ENCODE measurements at regions not wholly inside any gene's neighbourhood (a gene's known extent, or its start where the extent isn't known, plus 50 kb on each side); places are given as distances from the start of the nearest gene placed in this dataset.

DNA sequence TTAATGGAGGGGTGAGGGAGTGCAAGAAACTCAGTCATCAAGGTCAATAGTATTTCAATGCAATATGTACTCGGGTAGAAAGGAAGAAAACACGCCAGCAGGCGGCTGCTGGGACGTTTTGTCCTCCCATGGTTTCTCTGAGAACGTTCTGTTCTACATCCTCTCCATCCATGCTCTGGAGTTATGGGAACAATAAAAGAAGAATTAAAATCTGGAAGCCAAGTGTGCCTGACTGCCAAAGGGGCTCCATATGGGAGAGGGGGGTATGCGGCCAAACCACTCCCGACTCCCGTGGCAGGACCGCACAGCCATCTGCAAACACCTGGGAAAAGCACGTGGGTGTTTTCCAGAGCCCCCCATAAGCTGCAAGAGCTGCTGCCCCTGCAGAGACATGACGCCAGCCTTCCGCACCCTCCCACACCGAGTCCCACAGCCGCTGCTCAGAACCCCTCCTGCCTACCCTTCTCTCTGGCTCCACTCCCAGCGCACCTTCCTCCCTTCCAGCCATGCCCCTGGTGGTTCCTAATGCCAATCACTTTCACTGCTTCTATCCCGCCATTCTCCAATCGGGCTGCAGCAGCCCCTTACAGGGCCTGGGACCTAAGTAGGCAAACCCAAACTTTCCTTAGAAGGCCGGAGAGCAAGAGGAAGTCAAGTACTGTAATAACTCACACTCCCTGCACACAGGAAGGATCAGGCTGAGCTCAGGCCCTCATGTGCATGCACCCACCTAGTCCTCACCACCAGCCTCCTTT, 241.6 kb downstream of the SYK start (continued):
- TF ChIP-seq, protein P1, sequence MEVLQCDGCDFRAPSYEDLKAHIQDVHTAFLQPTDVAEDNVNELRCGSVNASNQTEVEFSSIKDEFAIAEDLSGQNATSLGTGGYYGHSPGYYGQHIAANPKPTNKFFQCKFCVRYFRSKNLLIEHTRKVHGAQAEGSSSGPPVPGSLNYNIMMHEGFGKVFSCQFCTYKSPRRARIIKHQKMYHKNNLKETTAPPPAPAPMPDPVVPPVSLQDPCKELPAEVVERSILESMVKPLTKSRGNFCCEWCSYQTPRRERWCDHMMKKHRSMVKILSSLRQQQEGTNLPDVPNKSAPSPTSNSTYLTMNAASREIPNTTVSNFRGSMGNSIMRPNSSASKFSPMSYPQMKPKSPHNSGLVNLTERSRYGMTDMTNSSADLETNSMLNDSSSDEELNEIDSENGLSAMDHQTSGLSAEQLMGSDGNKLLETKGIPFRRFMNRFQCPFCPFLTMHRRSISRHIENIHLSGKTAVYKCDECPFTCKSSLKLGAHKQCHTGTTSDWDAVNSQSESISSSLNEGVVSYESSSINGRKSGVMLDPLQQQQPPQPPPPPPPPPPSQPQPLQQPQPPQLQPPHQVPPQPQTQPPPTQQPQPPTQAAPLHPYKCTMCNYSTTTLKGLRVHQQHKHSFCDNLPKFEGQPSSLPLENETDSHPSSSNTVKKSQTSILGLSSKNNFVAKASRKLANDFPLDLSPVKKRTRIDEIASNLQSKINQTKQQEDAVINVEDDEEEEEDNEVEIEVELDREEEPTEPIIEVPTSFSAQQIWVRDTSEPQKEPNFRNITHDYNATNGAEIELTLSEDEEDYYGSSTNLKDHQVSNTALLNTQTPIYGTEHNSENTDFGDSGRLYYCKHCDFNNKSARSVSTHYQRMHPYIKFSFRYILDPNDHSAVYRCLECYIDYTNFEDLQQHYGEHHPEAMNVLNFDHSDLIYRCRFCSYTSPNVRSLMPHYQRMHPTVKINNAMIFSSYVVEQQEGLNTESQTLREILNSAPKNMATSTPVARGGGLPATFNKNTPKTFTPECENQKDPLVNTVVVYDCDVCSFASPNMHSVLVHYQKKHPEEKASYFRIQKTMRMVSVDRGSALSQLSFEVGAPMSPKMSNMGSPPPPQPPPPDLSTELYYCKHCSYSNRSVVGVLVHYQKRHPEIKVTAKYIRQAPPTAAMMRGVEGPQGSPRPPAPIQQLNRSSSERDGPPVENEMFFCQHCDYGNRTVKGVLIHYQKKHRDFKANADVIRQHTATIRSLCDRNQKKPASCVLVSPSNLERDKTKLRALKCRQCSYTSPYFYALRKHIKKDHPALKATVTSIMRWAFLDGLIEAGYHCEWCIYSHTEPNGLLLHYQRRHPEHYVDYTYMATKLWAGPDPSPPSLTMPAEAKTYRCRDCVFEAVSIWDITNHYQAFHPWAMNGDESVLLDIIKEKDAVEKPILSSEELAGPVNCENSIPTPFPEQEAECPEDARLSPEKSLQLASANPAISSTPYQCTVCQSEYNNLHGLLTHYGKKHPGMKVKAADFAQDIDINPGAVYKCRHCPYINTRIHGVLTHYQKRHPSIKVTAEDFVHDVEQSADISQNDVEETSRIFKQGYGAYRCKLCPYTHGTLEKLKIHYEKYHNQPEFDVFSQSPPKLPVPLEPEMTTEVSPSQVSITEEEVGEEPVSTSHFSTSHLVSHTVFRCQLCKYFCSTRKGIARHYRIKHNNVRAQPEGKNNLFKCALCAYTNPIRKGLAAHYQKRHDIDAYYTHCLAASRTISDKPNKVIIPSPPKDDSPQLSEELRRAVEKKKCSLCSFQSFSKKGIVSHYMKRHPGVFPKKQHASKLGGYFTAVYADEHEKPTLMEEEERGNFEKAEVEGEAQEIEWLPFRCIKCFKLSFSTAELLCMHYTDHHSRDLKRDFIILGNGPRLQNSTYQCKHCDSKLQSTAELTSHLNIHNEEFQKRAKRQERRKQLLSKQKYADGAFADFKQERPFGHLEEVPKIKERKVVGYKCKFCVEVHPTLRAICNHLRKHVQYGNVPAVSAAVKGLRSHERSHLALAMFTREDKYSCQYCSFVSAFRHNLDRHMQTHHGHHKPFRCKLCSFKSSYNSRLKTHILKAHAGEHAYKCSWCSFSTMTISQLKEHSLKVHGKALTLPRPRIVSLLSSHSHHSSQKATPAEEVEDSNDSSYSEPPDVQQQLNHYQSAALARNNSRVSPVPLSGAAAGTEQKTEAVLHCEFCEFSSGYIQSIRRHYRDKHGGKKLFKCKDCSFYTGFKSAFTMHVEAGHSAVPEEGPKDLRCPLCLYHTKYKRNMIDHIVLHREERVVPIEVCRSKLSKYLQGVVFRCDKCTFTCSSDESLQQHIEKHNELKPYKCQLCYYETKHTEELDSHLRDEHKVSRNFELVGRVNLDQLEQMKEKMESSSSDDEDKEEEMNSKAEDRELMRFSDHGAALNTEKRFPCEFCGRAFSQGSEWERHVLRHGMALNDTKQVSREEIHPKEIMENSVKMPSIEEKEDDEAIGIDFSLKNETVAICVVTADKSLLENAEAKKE (CRISPR knock-in tag; IDR thresholded peaks at IDR 0.05), result no peak
- no peak for TF ChIP-seq ZNF114 (CRISPR knock-in tag; IDR thresholded peaks at IDR 0.05)
- TF ChIP-seq EZH2phosphoT487 (IDR thresholded peaks at IDR 0.05; ENCODE audit: unreplicated experiment), result no peak

- H3K36me3 Mint-ChIP-seq (ENCODE audit: low read depth), result no peaks in the 10 kb centered on the region
- no peak overlapping the region for H3K4me2 ChIP-seq
Observed at GRCh38 chr9:91043811-91044175, 242.2 kb downstream of the SYK start.

More at GRCh38 chr9:91043811-91044175, 242.2 kb downstream of the SYK start:
- no peaks in the 10 kb centered on the region; the same call in 2 of the 3 replicates for H3K9me3 Mint-ChIP-seq
- Histone ChIP-seq H3K27me3 (ENCODE audit: insufficient read depth) (no peaks in the 10 kb centered on the region), H3K79me2 (replicated peaks; ENCODE audit: insufficient read depth) (no peaks in the 10 kb centered on the region), H2AFZ (peak overlapping the region; percentile 47; the same call in 1 of the 2 replicates), H3K4me3 (no peak overlapping the region), H3K9me2 (ENCODE audit: insufficient read depth) (no peaks in the 10 kb centered on the region), H3K27ac (ENCODE audit: low read depth) (no peak overlapping the region), H4K20me1 (replicated peaks; ENCODE audit: insufficient read depth) (no peaks in the 10 kb centered on the region), H3K36me3 (ENCODE audit: insufficient read depth) (no peaks in the 10 kb centered on the region), H3F3A (replicated peaks; ENCODE audit: low read depth) (no peaks in the 10 kb centered on the region), H3K4me1 (ENCODE audit: insufficient read depth) (no peaks in the 10 kb centered on the region)
- H3K27ac Mint-ChIP-seq, result 0 out of 2 replicates have a peak overlapping the region, but pooled peaks have one; percentile 23
- H3K4me1 Mint-ChIP-seq, result peaks cover 18% of the 10 kb centered on the region
- no peak for TF ChIP-seq EZH2 (IDR thresholded peaks at IDR 0.05; ENCODE audit: low read depth, unreplicated experiment)
- TF ChIP-seq POLR2AphosphoS5 (IDR thresholded peaks at IDR 0.05; ENCODE audit: low read depth), result no peak
- no peak for TF ChIP-seq ETS1 (IDR thresholded peaks at IDR 0.05)
- TF ChIP-seq CREB1 (CRISPR knock-in tag; IDR thresholded peaks at IDR 0.05; ENCODE audit: low read depth), result no peak
- TF ChIP-seq ZNF114 (CRISPR knock-in tag; IDR thresholded peaks at IDR 0.05), result no peak
- no peak for TF ChIP-seq NANOG (IDR thresholded peaks at IDR 0.05; ENCODE audit: borderline replicate concordance)
- TF ChIP-seq, protein P2, sequence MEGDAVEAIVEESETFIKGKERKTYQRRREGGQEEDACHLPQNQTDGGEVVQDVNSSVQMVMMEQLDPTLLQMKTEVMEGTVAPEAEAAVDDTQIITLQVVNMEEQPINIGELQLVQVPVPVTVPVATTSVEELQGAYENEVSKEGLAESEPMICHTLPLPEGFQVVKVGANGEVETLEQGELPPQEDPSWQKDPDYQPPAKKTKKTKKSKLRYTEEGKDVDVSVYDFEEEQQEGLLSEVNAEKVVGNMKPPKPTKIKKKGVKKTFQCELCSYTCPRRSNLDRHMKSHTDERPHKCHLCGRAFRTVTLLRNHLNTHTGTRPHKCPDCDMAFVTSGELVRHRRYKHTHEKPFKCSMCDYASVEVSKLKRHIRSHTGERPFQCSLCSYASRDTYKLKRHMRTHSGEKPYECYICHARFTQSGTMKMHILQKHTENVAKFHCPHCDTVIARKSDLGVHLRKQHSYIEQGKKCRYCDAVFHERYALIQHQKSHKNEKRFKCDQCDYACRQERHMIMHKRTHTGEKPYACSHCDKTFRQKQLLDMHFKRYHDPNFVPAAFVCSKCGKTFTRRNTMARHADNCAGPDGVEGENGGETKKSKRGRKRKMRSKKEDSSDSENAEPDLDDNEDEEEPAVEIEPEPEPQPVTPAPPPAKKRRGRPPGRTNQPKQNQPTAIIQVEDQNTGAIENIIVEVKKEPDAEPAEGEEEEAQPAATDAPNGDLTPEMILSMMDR (conservative IDR thresholded peaks at IDR 0.05; ENCODE audit: low read depth in 2 of 2), result no peak
- H3K4me3 Mint-ChIP-seq, result no peak overlapping the region
- no peak for DNase-seq (ENCODE audit: low spot score)
- no peak for ATAC-seq
- H3K27me3 Mint-ChIP-seq (ENCODE audit: insufficient read depth, low read depth, poor library complexity), result peaks cover 15% of the 10 kb centered on the region
